PFSK-1 (cell line): ENCODE measurements at regions not wholly inside any gene's neighbourhood (a gene's known extent, or its start where the extent isn't known, plus 50 kb on each side); places are given as distances from the start of the nearest gene placed in this dataset.

Experiments
- FOXP2 ChIP-seq: optimal IDR thresholded peaks from 2 replicates; pipeline ENCODE3; 2011; ENCODE audit warnings: borderline replicate concordance, control low read depth, inconsistent platforms; ENCODE audit not compliant: insufficient read depth; ENCODE audit errors: extremely low read length, extremely low read depth
- POLR2AphosphoS5 ChIP-seq: IDR thresholded peaks from 2 replicates; pipeline ENCODE4 v1.6.1; 2012; ENCODE audit warnings: low read depth, mild to moderate bottlenecking, control low read depth, low read length, moderate library complexity
- SIN3A ChIP-seq: IDR thresholded peaks from 2 replicates; pipeline ENCODE4 v1.6.1; 2012; ENCODE audit warnings: mild to moderate bottlenecking, low read length, moderate library complexity, borderline replicate concordance; ENCODE audit not compliant: insufficient read depth
- TAF1 ChIP-seq: IDR thresholded peaks from 2 replicates; pipeline ENCODE4 v1.6.1; 2012; ENCODE audit warnings: low read length, control low read depth, borderline replicate concordance; ENCODE audit not compliant: insufficient read depth
- TF ChIP-seq, protein P1 (sequence below), 2 experiments: IDR thresholded peaks; 2 replicates each; pipeline versions ENCODE4 v1.6.1 to v1.8.0; 2011 to 2012; ENCODE audit warnings: low read depth in 2 of 2, low read length in 2 of 2, control low read depth in 1 of 2, inconsistent platforms in 1 of 2, mild to moderate bottlenecking in 1 of 2, moderate library complexity in 1 of 2; ENCODE audit not compliant: insufficient read depth in 1 of 2

GRCh38 chr13:63840551-63841421 lies 2425.1 kb upstream of the PCDH20 start:
- TF ChIP-seq SIN3A (no peak), FOXP2 (no peak), POLR2AphosphoS5 (no peak), TAF1 (no peak)
- TF ChIP-seq, protein P1, sequence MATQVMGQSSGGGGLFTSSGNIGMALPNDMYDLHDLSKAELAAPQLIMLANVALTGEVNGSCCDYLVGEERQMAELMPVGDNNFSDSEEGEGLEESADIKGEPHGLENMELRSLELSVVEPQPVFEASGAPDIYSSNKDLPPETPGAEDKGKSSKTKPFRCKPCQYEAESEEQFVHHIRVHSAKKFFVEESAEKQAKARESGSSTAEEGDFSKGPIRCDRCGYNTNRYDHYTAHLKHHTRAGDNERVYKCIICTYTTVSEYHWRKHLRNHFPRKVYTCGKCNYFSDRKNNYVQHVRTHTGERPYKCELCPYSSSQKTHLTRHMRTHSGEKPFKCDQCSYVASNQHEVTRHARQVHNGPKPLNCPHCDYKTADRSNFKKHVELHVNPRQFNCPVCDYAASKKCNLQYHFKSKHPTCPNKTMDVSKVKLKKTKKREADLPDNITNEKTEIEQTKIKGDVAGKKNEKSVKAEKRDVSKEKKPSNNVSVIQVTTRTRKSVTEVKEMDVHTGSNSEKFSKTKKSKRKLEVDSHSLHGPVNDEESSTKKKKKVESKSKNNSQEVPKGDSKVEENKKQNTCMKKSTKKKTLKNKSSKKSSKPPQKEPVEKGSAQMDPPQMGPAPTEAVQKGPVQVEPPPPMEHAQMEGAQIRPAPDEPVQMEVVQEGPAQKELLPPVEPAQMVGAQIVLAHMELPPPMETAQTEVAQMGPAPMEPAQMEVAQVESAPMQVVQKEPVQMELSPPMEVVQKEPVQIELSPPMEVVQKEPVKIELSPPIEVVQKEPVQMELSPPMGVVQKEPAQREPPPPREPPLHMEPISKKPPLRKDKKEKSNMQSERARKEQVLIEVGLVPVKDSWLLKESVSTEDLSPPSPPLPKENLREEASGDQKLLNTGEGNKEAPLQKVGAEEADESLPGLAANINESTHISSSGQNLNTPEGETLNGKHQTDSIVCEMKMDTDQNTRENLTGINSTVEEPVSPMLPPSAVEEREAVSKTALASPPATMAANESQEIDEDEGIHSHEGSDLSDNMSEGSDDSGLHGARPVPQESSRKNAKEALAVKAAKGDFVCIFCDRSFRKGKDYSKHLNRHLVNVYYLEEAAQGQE (IDR thresholded peaks at IDR 0.05; ENCODE audit: insufficient read depth in 1 of 2, low read depth in 2 of 2, low read length in 2 of 2), result no peak

GRCh38 chr13:63838366-63839110 lies 2422.9 kb upstream of the PCDH20 start:
- TF ChIP-seq, protein P1 (IDR thresholded peaks at IDR 0.05; ENCODE audit: insufficient read depth in 1 of 2, low read depth in 2 of 2, low read length in 2 of 2), result no peak
- no peak for TF ChIP-seq POLR2AphosphoS5
- no peak for TF ChIP-seq TAF1
- no peak for TF ChIP-seq SIN3A
- TF ChIP-seq FOXP2, result no peak

- TF ChIP-seq TAF1 (no peak), SIN3A (no peak), FOXP2 (no peak), POLR2AphosphoS5 (no peak)
- TF ChIP-seq, protein P1 (IDR thresholded peaks at IDR 0.05; ENCODE audit: insufficient read depth in 1 of 2, low read depth in 2 of 2, low read length in 2 of 2), result no peak
Measured at GRCh38 chr13:63774133-63774532, 2358.5 kb upstream of the PCDH20 start.

GRCh38 chr13:63773476-63773875 lies 2357.8 kb upstream of the PCDH20 start:
- no peak for TF ChIP-seq SIN3A
- TF ChIP-seq, protein P1 (IDR thresholded peaks at IDR 0.05; ENCODE audit: insufficient read depth in 1 of 2, low read depth in 2 of 2, low read length in 2 of 2), result no peak
- TF ChIP-seq POLR2AphosphoS5, result no peak
- TF ChIP-seq TAF1, result no peak
- no peak for TF ChIP-seq FOXP2
